ENCODE measurements at regions not wholly inside any gene's neighbourhood (a gene's known extent, or its start where the extent isn't known, plus 50 kb on each side); places are given as distances from the start of the nearest gene placed in this dataset.
"Not testable (repeated sequence)": the region's sequence is repeated elsewhere in the genome, so short reads cannot be mapped to it uniquely, and the experiment has no call there.

- H3K36me3 ChIP-seq (ENCODE audit: control insufficient read depth in 2 of 2, insufficient read depth in 2 of 2, low read length in 1 of 2); ATAC-seq; CTCF ChIA-PET; H3K4me2 ChIP-seq (ENCODE audit: control insufficient read depth, insufficient read depth); in situ Hi-C loops (cut with MboI); H3K9me3 ChIP-seq (replicated peaks; ENCODE audit: control insufficient read depth, insufficient read depth, low read length); H3K4me3 ChIP-seq; H3K27ac ChIP-seq (ENCODE audit: control insufficient read depth, insufficient read depth); BruUV-seq (replicated peaks); H3K9ac ChIP-seq (ENCODE audit: control insufficient read depth, insufficient read depth, low read length); H3K4me1 ChIP-seq (ENCODE audit: control insufficient read depth, insufficient read depth, low read length); RAD21 ChIA-PET (ENCODE audit: unreplicated experiment); intact Hi-C loops (cut with micrococcal nuclease; ENCODE audit: unreplicated experiment); POLR2A ChIA-PET; H3K27me3 ChIP-seq (replicated peaks in 1 of 2; ENCODE audit: control insufficient read depth in 2 of 2, insufficient read depth in 2 of 2, low read length in 1 of 2); H4K20me1 ChIP-seq (ENCODE audit: control insufficient read depth, insufficient read depth); H2AFZ ChIP-seq (ENCODE audit: control insufficient read depth, low read depth, low read length); H3K79me2 ChIP-seq (ENCODE audit: control insufficient read depth, insufficient read depth, low read length); DNase-seq (ENCODE audit: low read depth, low spot score); FAIRE-seq; SMC1A ChIA-PET (ENCODE audit: uncharacterized antibody, unreplicated experiment): not testable (repeated sequence)
- 63% methylated on average over 30 of the region's 32 CpGs for WGBS (ENCODE audit: insufficient coverage, insufficient replicate concordance, low lambda C conversion rate, missing lambda C conversion rate)
Observed at GRCh38 chr3:13179582-13180210, 106.5 kb upstream of the IQSEC1 start.

GRCh38 chr3:13179181-13179580 lies 106.0 kb upstream of the IQSEC1 start:
- SMC1A ChIA-PET (ENCODE audit: uncharacterized antibody, unreplicated experiment) = no interaction called here
- H3K27me3 ChIP-seq (replicated peaks in 1 of 2; ENCODE audit: control insufficient read depth in 2 of 2, insufficient read depth in 2 of 2, low read length in 1 of 2) = no peaks in the 10 kb centered on the region; a peak in 1 of 4 replicates
- FAIRE-seq = no peak
- no peak for DNase-seq (ENCODE audit: low read depth, low spot score)
- H3K9me3 ChIP-seq (replicated peaks; ENCODE audit: control insufficient read depth, insufficient read depth, low read length) = peaks cover 6% of the 10 kb centered on the region; the same call in 2 of the 3 replicates
- POLR2A ChIA-PET = no interaction called here
- H2AFZ ChIP-seq (ENCODE audit: control insufficient read depth, low read depth, low read length) = no peak overlapping the region
- peak; percentile 29; the same call in 1 of the 2 replicates for TF ChIP-seq CBX5 (IDR thresholded peaks at IDR 0.05; ENCODE audit: low read depth)
- no peak for TF ChIP-seq JUNB (IDR thresholded peaks at IDR 0.05)
- RAD21 ChIA-PET (ENCODE audit: unreplicated experiment) = no interaction called here
- H3K4me3 ChIP-seq = no peak overlapping the region
- H4K20me1 ChIP-seq (ENCODE audit: control insufficient read depth, insufficient read depth) = no peaks in the 10 kb centered on the region
- no peaks in the 10 kb centered on the region for H3K79me2 ChIP-seq (ENCODE audit: control insufficient read depth, insufficient read depth, low read length)
- H3K36me3 ChIP-seq (ENCODE audit: control insufficient read depth in 2 of 2, insufficient read depth in 2 of 2, low read length in 1 of 2) = no peaks in the 10 kb centered on the region
- no peak overlapping the region for H3K9ac ChIP-seq (ENCODE audit: control insufficient read depth, insufficient read depth, low read length)
- H3K4me2 ChIP-seq (ENCODE audit: control insufficient read depth, insufficient read depth) = no peak overlapping the region
- in situ Hi-C loops (cut with MboI) = no loop called here
- ATAC-seq = no peak
- BruUV-seq (replicated peaks) = no TSS peak
- no peaks in the 10 kb centered on the region for H3K4me1 ChIP-seq (ENCODE audit: control insufficient read depth, insufficient read depth, low read length)
- intact Hi-C loops (cut with micrococcal nuclease; ENCODE audit: unreplicated experiment) = no loop called here
- no peak overlapping the region for H3K27ac ChIP-seq (ENCODE audit: control insufficient read depth, insufficient read depth)
- 0% methylated on average over 1 of the region's 1 CpG for WGBS (ENCODE audit: insufficient coverage, insufficient replicate concordance, low lambda C conversion rate, missing lambda C conversion rate)
- CTCF ChIA-PET = interaction anchor here (0.7 kb wide), 1 partner anchor 26 kb away, joined by 3 read pairs; no protein-coding TSS in a partner anchor
